HG03558 (cell line): ENCODE measurements at regions not wholly inside any gene's neighbourhood (a gene's known extent, or its start where the extent isn't known, plus 50 kb on each side); places are given as distances from the start of the nearest gene placed in this dataset.

Source experiments
- ATAC-seq: cut with Tn5 transposase; IDR thresholded peaks from one replicate; pipeline ENCODE4 v1.9.1; 2021; ENCODE audit warnings: moderate number of reproducible peaks; ENCODE audit not compliant: unreplicated experiment; ENCODE audit errors: extremely low read depth

GRCh38 chr6:22668307-22668706 is 98.9 kb downstream of the HDGFL1 start:
- ATAC-seq, result no peak

DNA sequence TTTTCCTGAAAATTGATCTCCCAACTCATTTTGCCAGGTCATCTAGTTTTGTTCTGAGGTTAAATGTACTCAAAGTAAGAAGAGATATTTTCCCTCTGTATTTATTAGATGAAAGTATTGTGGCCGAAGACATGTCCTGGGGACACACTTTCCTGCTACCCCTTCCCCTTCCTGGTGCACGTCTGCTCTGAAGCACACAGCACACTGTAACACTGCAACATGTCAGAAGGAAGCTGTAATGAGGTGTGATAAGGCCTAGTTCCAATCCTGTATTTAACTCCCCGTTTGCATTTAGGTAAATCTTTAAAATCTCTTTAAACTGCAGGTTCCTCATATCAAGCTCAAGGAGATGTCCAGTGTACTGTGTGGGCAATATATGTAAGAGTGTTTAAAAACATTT is 99.4 kb downstream of the HDGFL1 start:
- ATAC-seq, result no peak

GRCh38 chr6:22670605-22671004 is 101.2 kb downstream of the HDGFL1 start:
- ATAC-seq, result no peak

DNA sequence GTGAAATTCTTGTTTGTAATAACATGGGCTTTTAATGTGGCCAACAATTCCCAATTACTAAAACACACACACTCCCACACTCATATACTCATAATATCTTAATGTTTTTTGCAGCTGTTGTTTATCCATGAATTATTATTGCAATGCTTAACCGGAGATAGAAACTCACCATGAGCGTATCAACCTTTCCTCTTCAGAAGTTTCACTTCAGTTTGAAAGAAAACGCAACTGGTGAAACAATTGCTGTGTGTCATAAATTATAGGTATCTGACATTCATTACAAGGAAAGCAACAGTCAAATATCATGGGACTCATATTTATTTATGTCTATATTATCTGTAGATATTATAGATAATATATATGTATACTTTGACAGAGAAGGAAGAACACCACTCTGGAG is 104.1 kb downstream of the HDGFL1 start:
- no peak for ATAC-seq

DNA sequence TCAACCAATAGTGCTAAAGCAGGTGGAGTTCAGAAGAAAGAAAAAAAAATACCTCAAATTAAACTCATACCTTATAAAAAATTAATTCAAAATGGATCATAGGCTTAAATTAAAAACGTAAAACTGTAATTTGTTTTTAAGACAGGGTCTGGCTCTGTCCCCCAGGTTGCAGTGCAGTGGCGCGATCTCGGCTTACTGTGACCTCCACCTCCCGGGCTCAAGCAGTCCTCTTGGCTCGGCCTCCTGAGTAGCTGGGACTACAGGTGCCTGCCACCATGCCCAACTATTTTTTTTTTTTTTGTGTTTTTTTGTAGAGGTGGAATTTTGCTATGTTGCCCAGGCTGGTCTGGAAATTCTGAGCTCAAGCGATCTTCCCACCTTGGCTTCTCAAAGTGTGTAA is 111.6 kb downstream of the HDGFL1 start:
- ATAC-seq, result no peak

DNA sequence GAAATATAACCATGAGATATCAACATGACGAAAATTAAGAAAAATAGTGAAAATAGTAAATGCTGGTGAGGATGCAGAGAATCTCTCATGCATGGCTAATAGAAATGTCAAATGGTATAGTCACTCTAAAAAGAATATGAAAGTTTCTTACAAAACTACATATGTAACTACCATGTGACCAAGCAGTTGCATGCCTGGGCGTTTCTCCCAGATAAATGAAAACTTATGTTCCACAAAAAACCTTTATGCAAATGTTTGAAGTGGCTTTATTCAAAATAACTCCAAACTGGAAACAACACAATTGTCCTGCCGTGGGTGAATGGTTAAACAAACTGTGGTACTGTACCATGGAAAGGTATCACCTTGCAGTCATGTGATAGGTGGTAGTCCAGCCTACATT is 112.4 kb downstream of the HDGFL1 start:
- no peak for ATAC-seq

- no peak for ATAC-seq
Observed at GRCh38 chr6:22682979-22683378, 113.6 kb downstream of the HDGFL1 start.

GRCh38 chr6:22690446-22690845 is 121.1 kb downstream of the HDGFL1 start:
- no peak for ATAC-seq

DNA sequence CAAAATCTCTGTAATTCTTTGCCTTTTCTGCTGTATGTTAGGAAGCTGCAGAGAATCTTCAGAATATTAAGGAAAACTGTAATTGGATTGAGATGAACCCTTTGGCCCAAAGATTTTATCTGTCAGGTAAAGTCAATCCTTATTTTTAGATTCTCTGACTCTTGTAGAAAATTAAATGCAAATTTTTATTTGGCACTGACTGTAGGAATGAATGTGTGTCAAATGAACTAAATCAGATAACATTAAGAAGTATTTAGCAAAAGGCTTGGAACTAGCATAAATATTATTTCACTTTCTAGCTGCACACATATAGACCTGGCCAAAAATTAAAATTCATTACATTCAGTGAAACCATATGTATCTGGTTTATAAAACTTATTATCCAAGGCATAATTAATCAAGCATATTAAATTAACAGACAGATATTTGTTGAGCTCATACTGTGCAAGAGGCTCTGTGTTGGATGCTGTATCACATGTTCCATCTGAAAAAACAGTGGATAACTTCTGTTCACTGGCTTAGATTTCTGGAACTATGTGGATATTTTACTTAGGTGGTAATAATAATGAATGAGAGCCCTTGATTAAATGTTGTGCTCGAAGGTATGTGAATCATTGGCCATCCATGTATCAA is 124.8 kb downstream of the HDGFL1 start:
- no peak for ATAC-seq

- no peak for ATAC-seq
Observed at GRCh38 chr6:22696481-22696880, 127.1 kb downstream of the HDGFL1 start.

- ATAC-seq, result no peak
Observed at GRCh38 chr6:22697306-22697705, 127.9 kb downstream of the HDGFL1 start.

DNA sequence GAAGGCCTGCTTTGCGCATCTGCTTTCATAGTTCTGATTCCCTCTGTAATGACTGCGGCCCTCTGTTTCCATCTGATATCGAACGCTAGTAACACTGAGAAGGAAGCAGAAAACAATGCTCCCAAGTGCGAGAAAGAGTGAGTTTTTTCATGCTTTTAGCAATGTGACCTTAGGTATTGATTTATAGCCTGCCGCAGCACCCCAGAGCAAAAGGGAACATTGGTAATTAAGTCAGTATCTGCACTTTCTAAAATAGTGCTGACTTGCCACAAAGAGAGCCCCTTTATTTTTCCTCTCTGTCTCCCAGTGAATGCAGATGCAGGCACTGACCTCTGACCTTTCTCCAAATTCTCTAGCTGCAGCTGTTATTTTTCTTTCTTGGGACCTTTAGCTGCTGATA is 129.8 kb downstream of the HDGFL1 start:
- ATAC-seq, result no peak

- ATAC-seq, result no peak
Observed at GRCh38 chr6:22706651-22707050, 137.3 kb downstream of the HDGFL1 start.

GRCh38 chr6:22708469-22708868 is 139.1 kb downstream of the HDGFL1 start:
- ATAC-seq, result no peak

DNA sequence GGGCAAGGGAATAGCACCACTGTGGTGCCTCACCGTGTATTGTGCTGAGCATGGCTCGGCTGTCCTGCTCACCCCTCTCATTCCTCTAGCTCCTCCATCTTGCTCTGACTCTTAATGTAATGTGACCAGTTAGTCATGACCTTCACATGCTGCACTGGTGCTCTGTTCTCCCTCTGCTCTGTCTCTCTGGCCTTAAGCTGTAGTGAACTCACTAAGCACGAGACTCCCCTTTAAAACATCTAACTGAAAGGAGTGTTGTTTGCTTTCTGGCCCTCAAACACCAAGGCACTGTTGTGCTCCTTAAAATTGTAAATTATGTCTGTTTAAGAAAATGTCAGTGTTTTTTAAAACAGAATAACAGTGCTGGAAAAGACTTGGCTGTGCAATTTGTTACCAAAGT is 140.4 kb downstream of the HDGFL1 start:
- ATAC-seq, result no peak

DNA sequence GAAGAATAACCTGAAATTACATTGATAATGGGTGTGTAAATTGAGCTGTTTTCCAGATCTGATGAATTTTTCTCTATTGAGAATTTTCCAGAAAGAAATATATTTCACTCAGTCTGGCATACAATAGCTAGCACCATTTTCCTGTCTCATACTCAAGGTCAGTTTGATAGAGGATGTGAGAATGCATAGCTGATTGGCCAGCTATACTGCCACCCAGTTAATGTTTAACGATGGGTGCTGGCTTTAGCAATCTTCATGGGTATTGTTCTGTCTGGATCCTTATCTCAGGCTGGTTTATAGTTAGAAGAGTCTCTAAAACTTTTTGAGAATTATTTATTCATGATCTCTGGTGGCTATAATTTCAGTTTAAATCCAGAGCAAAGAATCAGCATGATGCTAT is 147.4 kb downstream of the HDGFL1 start:
- no peak for ATAC-seq

DNA sequence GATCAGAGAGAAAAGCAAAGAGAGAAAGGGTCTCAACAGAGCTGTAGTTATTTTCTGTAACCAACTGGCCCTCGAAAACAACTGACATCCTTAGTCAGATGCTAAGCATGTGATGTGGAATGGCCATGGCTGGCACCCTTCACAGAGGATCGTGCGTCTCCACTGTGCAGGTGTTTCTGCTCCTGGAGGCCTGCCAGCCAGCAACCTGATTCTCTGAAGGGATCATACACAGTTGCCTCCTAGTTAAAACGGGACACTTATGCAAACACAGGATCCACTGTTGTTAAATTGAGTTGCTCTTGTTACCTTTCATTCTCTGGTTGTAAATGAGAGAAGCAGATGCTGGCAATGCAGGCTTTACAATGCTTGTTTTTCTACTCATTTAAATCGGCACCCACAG is 148.5 kb downstream of the HDGFL1 start:
- no peak for ATAC-seq

GRCh38 chr6:22722913-22723312 is 153.5 kb downstream of the HDGFL1 start:
- ATAC-seq, result no peak

DNA sequence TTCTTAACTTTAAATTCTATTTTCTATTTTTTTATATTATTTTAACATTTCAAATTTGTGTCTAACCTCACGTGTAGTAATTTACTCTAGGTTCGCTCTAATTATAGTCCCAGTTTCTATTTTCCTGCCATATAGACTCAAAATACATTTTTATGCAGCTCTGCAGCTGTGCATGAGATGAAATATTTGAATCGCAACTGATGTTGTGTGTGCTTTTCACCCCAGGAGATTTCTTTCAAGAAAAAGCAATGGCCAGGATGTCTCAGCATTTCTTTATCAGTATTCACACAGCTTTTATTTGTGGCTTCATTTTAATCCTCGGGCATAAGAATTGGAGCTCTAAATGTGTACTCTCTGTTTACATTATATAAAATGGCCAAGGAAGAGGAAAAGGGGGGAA is 157.6 kb downstream of the HDGFL1 start:
- no peak for ATAC-seq

DNA sequence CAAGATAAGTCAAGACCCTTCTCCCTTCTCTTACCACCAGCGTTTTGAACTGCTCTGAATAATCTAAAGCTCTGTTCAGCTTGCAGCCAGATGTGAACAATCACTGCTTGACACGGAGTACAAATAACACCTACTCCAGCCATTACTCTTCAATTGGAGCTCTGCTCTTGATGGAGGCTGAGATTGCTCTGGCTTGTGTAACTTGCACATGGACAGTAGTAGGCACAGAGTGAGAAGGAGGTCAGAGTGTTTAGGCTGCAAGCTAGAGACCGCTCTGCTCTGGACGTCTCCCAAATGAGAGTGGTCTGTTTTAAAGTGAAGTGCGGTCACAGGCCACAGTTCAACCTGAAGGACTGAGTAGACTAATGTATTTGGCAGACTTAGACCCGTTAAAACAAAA is 158.3 kb downstream of the HDGFL1 start:
- no peak for ATAC-seq

DNA sequence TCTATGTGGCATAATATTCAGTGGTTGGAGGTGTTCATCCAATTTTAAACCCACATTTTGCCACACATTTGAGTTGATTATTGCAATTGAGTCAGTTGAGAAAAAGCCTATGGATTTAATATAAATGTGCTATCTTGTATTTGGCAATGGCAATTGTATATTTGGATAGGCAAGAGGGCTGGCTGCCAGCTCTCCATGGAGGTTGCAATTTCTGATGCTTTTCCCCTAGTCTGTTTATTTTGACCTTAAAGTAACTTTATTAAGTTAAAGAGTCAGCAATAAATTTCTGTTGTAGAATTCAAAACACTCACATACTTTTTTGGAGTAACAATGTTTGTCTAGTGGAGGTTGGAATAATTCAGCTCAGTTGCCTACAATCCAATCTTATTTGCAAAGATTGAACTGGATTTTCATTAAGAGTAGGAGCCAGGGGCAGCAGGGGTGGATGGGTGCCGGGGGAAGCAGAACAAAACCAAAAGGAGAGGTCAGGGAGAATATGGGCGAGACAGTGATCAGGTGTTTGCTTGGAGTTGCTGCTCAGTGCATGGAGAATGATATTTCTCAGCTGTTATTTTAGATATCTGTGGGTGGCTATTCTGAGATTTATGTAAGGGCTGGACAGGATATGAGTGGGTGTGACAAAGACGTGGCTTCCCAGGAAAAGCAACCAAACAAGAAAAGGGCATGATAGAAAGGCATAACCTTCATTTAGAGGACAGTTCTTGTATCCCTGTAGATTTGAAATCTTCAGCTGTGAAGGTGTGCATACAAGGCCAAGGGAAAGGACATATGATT is 163.0 kb downstream of the HDGFL1 start:
- ATAC-seq, result no peak

- no peak for ATAC-seq
Observed at GRCh38 chr6:22736740-22737139, 167.4 kb downstream of the HDGFL1 start.
